Bronchial epithelial cell (primary cell): ENCODE measurements at regions not wholly inside any gene's neighbourhood (a gene's known extent, or its start where the extent isn't known, plus 50 kb on each side); places are given as distances from the start of the nearest gene placed in this dataset.

ENCODE experiments used
- DNase-seq: peaks from one replicate; pipeline ENCODE4 v3.0.0-alpha.2; 2010; ENCODE audit warnings: low read depth
- FAIRE-seq: peaks from 2 replicates; lab custom pipeline; 2011; peaks lifted over from hg19 to GRCh38; lab: Jason Lieb, UNC
- H3K27me3 ChIP-seq: 2 replicates; pipeline ENCODE4 v1.5.1; 2011; ENCODE audit warnings: low read length; ENCODE audit not compliant: control insufficient read depth, insufficient read depth
- H3K36me3 ChIP-seq: 2 replicates; pipeline ENCODE4 v1.5.1; 2011; ENCODE audit warnings: low read length; ENCODE audit not compliant: control insufficient read depth, insufficient read depth
- H3K4me3 ChIP-seq: 2 replicates; pipeline ENCODE4 v1.5.1; 2011; ENCODE audit warnings: mild to moderate bottlenecking, low read depth, low read length, control low read depth
- TF ChIP-seq, protein P1 (sequence below): IDR thresholded peaks from 2 replicates; pipeline ENCODE4 v1.5.1; 2011; ENCODE audit warnings: mild to moderate bottlenecking, moderate library complexity, low read length, control low read depth, inconsistent platforms; ENCODE audit not compliant: insufficient read depth, severe bottlenecking

DNA sequence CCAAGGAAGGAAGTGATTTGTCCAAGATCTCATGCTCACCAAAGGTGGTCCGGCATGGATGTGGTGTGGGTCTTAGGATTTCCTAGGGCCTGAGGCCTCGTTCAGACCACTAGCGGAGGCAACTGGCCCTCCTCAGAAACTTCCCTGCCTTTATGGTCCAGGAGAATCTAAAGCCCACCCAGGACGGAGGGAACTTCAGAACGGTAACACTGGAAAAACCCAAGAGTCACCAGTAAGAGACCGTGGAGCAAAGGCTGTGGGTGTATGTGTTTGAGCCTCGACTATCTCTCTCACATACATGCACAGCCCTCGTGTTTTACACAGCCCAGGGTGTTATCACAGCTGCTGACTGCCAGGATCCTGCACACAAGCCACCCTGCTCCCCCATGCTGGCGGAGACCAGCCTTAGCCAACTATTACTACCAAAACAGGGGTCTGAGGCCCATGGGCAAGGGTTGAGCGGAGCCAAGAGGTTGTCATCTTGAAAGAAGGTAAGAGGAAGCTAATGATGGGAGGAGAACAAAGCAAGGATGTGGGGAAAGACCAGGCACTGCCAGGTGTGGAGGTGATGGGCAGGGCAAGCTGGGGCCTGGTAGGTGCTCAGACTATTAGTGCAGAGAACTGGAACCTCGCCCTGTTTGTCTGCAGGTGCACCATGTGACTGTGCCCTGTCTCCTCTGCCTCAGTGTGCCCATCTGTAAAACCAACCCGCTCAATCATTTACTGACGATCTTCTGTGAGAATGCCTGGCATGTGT lies 170.2 kb upstream of the ZMIZ1 start:
- no peak for FAIRE-seq
- Histone ChIP-seq H3K4me3 (no peak overlapping the region), H3K36me3 (no peaks in the 10 kb centered on the region), H3K27me3 (peaks cover 4% of the 10 kb centered on the region)
- TF ChIP-seq, protein P1, sequence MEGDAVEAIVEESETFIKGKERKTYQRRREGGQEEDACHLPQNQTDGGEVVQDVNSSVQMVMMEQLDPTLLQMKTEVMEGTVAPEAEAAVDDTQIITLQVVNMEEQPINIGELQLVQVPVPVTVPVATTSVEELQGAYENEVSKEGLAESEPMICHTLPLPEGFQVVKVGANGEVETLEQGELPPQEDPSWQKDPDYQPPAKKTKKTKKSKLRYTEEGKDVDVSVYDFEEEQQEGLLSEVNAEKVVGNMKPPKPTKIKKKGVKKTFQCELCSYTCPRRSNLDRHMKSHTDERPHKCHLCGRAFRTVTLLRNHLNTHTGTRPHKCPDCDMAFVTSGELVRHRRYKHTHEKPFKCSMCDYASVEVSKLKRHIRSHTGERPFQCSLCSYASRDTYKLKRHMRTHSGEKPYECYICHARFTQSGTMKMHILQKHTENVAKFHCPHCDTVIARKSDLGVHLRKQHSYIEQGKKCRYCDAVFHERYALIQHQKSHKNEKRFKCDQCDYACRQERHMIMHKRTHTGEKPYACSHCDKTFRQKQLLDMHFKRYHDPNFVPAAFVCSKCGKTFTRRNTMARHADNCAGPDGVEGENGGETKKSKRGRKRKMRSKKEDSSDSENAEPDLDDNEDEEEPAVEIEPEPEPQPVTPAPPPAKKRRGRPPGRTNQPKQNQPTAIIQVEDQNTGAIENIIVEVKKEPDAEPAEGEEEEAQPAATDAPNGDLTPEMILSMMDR = no peak
- DNase-seq = no peak

DNA sequence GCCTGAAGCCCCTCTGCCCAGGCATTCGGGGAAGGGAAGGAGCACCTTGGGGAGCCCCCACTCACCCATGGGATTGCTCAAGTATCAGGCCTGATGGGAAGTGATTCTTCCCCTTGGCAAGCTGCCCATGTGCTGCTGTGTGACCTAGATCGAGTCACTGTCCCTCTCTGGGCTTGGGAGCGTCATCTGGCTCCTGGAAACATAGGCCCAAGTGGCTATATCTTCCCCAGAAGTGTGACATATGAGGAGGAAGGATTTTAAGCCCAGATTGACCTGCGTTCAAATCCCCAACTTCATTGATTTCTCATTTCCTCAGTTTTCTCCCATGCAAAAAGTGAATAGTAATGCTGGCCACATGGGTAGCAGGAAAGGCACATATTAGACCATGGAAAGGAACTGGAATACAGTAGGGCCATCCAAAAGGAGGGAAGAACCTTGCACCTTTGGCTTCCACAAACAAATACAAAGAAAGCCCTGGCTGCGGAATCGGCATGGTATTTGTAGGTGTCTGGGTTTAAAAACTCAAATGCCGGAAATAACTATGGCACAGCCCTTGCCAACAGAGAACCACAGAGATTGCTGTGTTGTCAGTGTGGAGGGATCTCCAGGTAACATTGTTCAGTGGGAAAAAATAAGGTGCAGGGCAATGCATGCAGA lies 169.5 kb upstream of the ZMIZ1 start:
- Histone ChIP-seq H3K36me3 (no peaks in the 10 kb centered on the region), H3K4me3 (no peak overlapping the region), H3K27me3 (peaks cover 4% of the 10 kb centered on the region)
- no peak for DNase-seq
- no peak for FAIRE-seq
- TF ChIP-seq, protein P1 = no peak

DNA sequence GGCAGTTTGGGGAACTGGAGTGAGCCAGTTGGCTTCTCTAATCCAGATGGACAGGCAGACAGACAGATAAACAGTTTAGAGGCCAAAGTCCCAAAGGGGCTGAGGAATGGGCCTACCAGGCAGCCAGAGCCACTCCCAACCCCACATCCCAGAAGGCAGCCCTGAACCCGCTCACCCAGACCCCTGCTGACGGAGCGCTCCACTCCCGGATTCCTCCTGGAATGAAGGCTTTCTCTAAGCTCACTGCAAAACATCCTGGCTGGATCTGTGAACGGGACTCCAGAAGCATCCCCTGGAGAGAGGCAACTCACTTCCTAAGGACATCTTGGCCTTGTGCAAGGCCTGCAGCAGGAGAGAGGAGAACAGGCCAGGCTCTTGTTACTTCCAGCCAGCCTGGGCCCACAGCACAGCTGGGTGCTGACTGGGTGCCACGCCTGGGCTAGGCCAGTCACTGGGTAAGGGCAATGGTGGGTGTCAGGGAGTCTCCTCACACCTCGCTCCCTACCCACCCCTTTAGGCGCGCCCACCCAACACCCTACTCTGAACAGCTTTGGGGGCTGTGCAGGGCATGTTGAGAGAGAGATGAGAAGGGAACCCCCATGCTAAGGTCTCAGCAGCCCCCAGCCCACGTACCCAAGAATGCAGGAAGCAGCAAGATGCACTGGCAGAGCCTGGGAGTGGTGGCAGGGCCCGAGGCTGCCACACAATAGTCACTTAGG lies 168.6 kb upstream of the ZMIZ1 start:
- Histone ChIP-seq H3K36me3 (no peaks in the 10 kb centered on the region), H3K27me3 (peaks cover 4% of the 10 kb centered on the region), H3K4me3 (no peak overlapping the region)
- TF ChIP-seq, protein P1 = no peak
- no peak for FAIRE-seq
- no peak for DNase-seq

GRCh38 chr10:78900715-78901430 lies 167.9 kb upstream of the ZMIZ1 start:
- FAIRE-seq = no peak
- no peak for DNase-seq

GRCh38 chr10:78901694-78902093 lies 167.1 kb upstream of the ZMIZ1 start:
- DNase-seq = no peak
- FAIRE-seq = no peak
- peaks cover 8% of the 10 kb centered on the region for H3K27me3 ChIP-seq
- H3K36me3 ChIP-seq = no peaks in the 10 kb centered on the region
- TF ChIP-seq, protein P1 = no peak
- H3K4me3 ChIP-seq = no peak overlapping the region

More at GRCh38 chr10:78900715-78901430, 167.9 kb upstream of the ZMIZ1 start:
- TF ChIP-seq, protein P1 = no peak
- Histone ChIP-seq H3K36me3 (no peaks in the 10 kb centered on the region), H3K4me3 (no peak overlapping the region), H3K27me3 (peaks cover 8% of the 10 kb centered on the region)
